ENCODE measurements at regions not wholly inside any gene's neighbourhood (a gene's known extent, or its start where the extent isn't known, plus 50 kb on each side); places are given as distances from the start of the nearest gene placed in this dataset.

DNA sequence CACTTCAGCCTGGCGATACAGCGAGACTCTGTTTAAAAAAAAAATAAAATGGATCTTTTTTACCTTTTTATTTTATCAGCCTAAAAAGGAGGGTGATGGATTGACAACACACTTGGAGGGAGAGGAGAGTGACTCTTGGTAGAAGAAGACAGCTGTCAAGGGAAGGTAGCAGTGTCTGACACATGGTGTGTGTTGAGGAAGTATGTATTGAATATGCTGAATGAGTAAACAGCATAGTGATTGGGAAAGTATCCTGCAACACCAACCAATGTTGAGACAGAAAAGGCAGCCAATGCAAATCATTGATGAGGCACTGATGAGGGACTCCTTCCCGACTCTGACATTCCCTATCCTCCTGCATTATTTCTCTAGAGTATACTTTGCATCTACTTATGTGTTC, 306.4 kb downstream of the LPIN1 start:
- TF ChIP-seq CTCF (IDR thresholded peaks at IDR 0.05) (no peak), POLR2A (IDR thresholded peaks at IDR 0.05) (no peak)
